IMR-90 (cell line): ENCODE measurements at regions not wholly inside any gene's neighbourhood (a gene's known extent, or its start where the extent isn't known, plus 50 kb on each side); places are given as distances from the start of the nearest gene placed in this dataset.

Experiments used
- ATAC-seq: fragments of 200-7000 bp; cut with Tn5 transposase; 2 replicates; pipeline ENCODE4 v1.9.1; 2020; ENCODE audit warnings: low read depth, mild to moderate bottlenecking, moderate library complexity
- BruUV-seq: library from RNA; stranded (reverse); fragments of 400-500 nt; replicated peaks from 2 replicates; lab custom pipeline; 2021; lab: Mats Ljungman, UMichigan
- CTCF ChIA-PET: fragments of 300-600 bp; formaldehyde crosslinking; extraction: SDS; loops from one replicate; lab custom pipeline; 2021; ENCODE audit warnings: antibody characterized with exemption; lab: Yijun Ruan, JAX
- POLR2A ChIA-PET: fragments of 300-600 bp; sonication (Branson Sonifier 250); formaldehyde crosslinking; loops from one replicate; lab custom pipeline; 2022; ENCODE audit warnings: antibody characterized with exemption; ENCODE audit not compliant: unreplicated experiment; lab: Charles Lee
- DNase-seq: peaks from one replicate; pipeline ENCODE4 v3.0.0; 2013
- H2AFZ ChIP-seq: replicated peaks from 2 replicates; pipeline ENCODE3; 2013; ENCODE audit warnings: low read length, mild to moderate bottlenecking; ENCODE audit not compliant: poor library complexity
- H2AK5ac ChIP-seq: 2 replicates; pipeline ENCODE4 v1.6.1; 2013; ENCODE audit warnings: low read depth, low read length, inconsistent platforms
- H2AK9ac ChIP-seq: replicated peaks from 2 replicates; pipeline ENCODE3; 2013; ENCODE audit warnings: mild to moderate bottlenecking, low read depth, low read length, moderate library complexity; ENCODE audit not compliant: poor library complexity
- H2BK120ac ChIP-seq: 2 replicates; pipeline ENCODE4 v1.6.1; 2013; ENCODE audit warnings: low read depth, low read length, inconsistent platforms
- H2BK15ac ChIP-seq: 3 replicates; pipeline ENCODE4 v1.6.1; 2013; ENCODE audit warnings: low read depth, low read length, inconsistent platforms
- H2BK20ac ChIP-seq: 2 replicates; pipeline ENCODE4 v1.6.1; 2013; ENCODE audit warnings: low read depth, mild to moderate bottlenecking, inconsistent platforms, low read length, moderate library complexity
- H2BK5ac ChIP-seq: 2 replicates; pipeline ENCODE4 v1.6.1; 2013; ENCODE audit warnings: mild to moderate bottlenecking, low read depth, low read length, inconsistent platforms; ENCODE audit not compliant: poor library complexity, severe bottlenecking
- H3K14ac ChIP-seq: replicated peaks from 2 replicates; pipeline ENCODE4 v1.6.1; 2013; ENCODE audit warnings: low read depth, low read length, inconsistent platforms
- H3K18ac ChIP-seq: 2 replicates; pipeline ENCODE4 v1.6.1; 2013; ENCODE audit warnings: low read depth, low read length, control low read depth
- H3K23ac ChIP-seq: 2 replicates; pipeline ENCODE4 v1.6.1; 2013; ENCODE audit warnings: low read depth, low read length, inconsistent platforms
- H3K27ac ChIP-seq: 2 replicates; pipeline ENCODE4 v1.5.1; 2013; ENCODE audit warnings: mild to moderate bottlenecking, control low read depth, low read length; ENCODE audit not compliant: insufficient read depth
- H3K27me3 ChIP-seq: 2 replicates; pipeline ENCODE4 v1.6.1; 2013; ENCODE audit warnings: low read length; ENCODE audit not compliant: control insufficient read depth, insufficient read depth
- H3K36me3 ChIP-seq: 2 replicates; pipeline ENCODE4 v1.6.1; 2013; ENCODE audit warnings: low read length, mixed read lengths; ENCODE audit not compliant: control insufficient read depth, insufficient read depth
- H3K4ac ChIP-seq: 2 replicates; pipeline ENCODE4 v1.6.1; 2013; ENCODE audit warnings: low read depth, low read length, inconsistent platforms
- H3K4me1 ChIP-seq: 2 replicates; pipeline ENCODE4 v1.6.1; 2013; ENCODE audit warnings: low read length, mixed read lengths; ENCODE audit not compliant: control insufficient read depth, insufficient read depth
- H3K4me2 ChIP-seq: 2 replicates; pipeline ENCODE4 v1.6.1; 2013; ENCODE audit warnings: low read depth, mild to moderate bottlenecking, control low read depth, low read length, moderate library complexity
- H3K4me3 ChIP-seq: 2 replicates; pipeline ENCODE4 v1.5.1; 2013; ENCODE audit warnings: low read depth, mild to moderate bottlenecking, control low read depth, low read length, moderate library complexity; ENCODE audit not compliant: insufficient read depth
- H3K56ac ChIP-seq: 2 replicates; pipeline ENCODE4 v1.6.1; 2013; ENCODE audit warnings: low read length, inconsistent platforms; ENCODE audit not compliant: insufficient read depth; ENCODE audit errors: extremely low read depth
- H3K79me1 ChIP-seq, 2 experiments: 2 replicates each; pipeline ENCODE4 v1.6.1; 2013; ENCODE audit warnings: low read length in 2 of 2, inconsistent platforms in 1 of 2, low read depth in 1 of 2
- H3K9ac ChIP-seq: 2 replicates; pipeline ENCODE4 v1.6.1; 2013; ENCODE audit warnings: low read depth, low read length, control low read depth
- H3K9me1 ChIP-seq: 2 replicates; pipeline ENCODE4 v1.6.1; 2013; ENCODE audit warnings: low read length, inconsistent platforms; ENCODE audit not compliant: insufficient read depth
- H3K9me3 ChIP-seq: 2 replicates; pipeline ENCODE4 v1.6.1; 2013; ENCODE audit warnings: low read length; ENCODE audit not compliant: control insufficient read depth, insufficient read depth
- H4K20me1 ChIP-seq: 2 replicates; pipeline ENCODE4 v1.6.1; 2013; ENCODE audit warnings: low read length, inconsistent platforms; ENCODE audit not compliant: insufficient read depth
- H4K5ac ChIP-seq: 2 replicates; pipeline ENCODE4 v1.6.1; 2013; ENCODE audit warnings: mild to moderate bottlenecking, low read depth, low read length, control low read depth
- H4K8ac ChIP-seq, 2 experiments: 2 replicates each; pipeline ENCODE4 v1.6.1; 2013; ENCODE audit warnings: low read depth in 2 of 2, low read length in 2 of 2, control low read depth in 1 of 2, inconsistent platforms in 1 of 2
- H4K91ac ChIP-seq: 2 replicates; pipeline ENCODE4 v1.6.1; 2013; ENCODE audit warnings: low read depth, low read length, inconsistent platforms; ENCODE audit not compliant: insufficient read depth
- BHLHE40 ChIP-seq: fragments of 150-350 bp; IDR thresholded peaks from 2 replicates; pipeline ENCODE4 v1.6.1; 2016; ENCODE audit warnings: mild to moderate bottlenecking, low read depth, low read length
- CEBPB ChIP-seq: IDR thresholded peaks from 2 replicates; pipeline ENCODE4 v1.6.1; 2012; ENCODE audit warnings: low read depth, low read length, improper control_type of control experiment
- CHD1 ChIP-seq: IDR thresholded peaks from 2 replicates; pipeline ENCODE4 v1.6.1; 2012; ENCODE audit warnings: low read depth, low read length, improper control_type of control experiment
- CTCF ChIP-seq: conservative IDR thresholded peaks from 2 replicates; pipeline ENCODE4 v1.5.1; 2012; ENCODE audit warnings: mild to moderate bottlenecking, low read depth, low read length, improper control_type of control experiment
- ELK1 ChIP-seq: fragments of 150-350 bp; IDR thresholded peaks from 2 replicates; pipeline ENCODE4 v1.6.1; 2016; ENCODE audit warnings: low read depth, mild to moderate bottlenecking, low read length, moderate library complexity, borderline replicate concordance
- FOS ChIP-seq: fragments of 150-350 bp; IDR thresholded peaks from 2 replicates; pipeline ENCODE4 v1.6.1; 2016; ENCODE audit warnings: low read depth, low read length
- MAFK ChIP-seq: IDR thresholded peaks from 2 replicates; pipeline ENCODE4 v1.6.1; 2012; ENCODE audit warnings: low read depth, low read length, improper control_type of control experiment
- MAZ ChIP-seq: IDR thresholded peaks from 2 replicates; pipeline ENCODE4 v1.6.1; 2012; ENCODE audit warnings: low read depth, mild to moderate bottlenecking, low read length, improper control_type of control experiment, moderate library complexity, borderline replicate concordance
- MXI1 ChIP-seq: IDR thresholded peaks from 2 replicates; pipeline ENCODE4 v1.6.1; 2012; ENCODE audit warnings: low read depth, mild to moderate bottlenecking, low read length, moderate library complexity, borderline replicate concordance
- NFE2L2 ChIP-seq: fragments of 150-350 bp; IDR thresholded peaks from 2 replicates; pipeline ENCODE4 v1.6.1; 2016; ENCODE audit warnings: low read depth, mild to moderate bottlenecking, low read length
- POLR2A ChIP-seq: IDR thresholded peaks from 2 replicates; pipeline ENCODE4 v1.6.1; 2012; ENCODE audit warnings: mild to moderate bottlenecking, low read depth, low read length
- RAD21 ChIP-seq: IDR thresholded peaks from 2 replicates; pipeline ENCODE4 v1.6.1; 2012; ENCODE audit warnings: low read length, improper control_type of control experiment
- RCOR1 ChIP-seq: IDR thresholded peaks from 2 replicates; pipeline ENCODE4 v1.6.1; 2012; ENCODE audit warnings: mild to moderate bottlenecking, low read length, improper control_type of control experiment; ENCODE audit not compliant: insufficient replicate concordance
- RFX5 ChIP-seq: IDR thresholded peaks from 2 replicates; pipeline ENCODE4 v1.8.0; 2012; ENCODE audit warnings: low read depth, mild to moderate bottlenecking, low read length, moderate library complexity
- SMC3 ChIP-seq: fragments of 150-350 bp; IDR thresholded peaks from 2 replicates; pipeline ENCODE4 v1.6.1; 2016; ENCODE audit warnings: low read depth, mild to moderate bottlenecking, antibody characterized with exemption, low read length, moderate library complexity
- USF2 ChIP-seq: fragments of 150-350 bp; IDR thresholded peaks from 2 replicates; pipeline ENCODE4 v1.6.1; 2017; ENCODE audit warnings: mild to moderate bottlenecking, antibody characterized with exemption, low read length, low read depth
- whole genome bisulfite sequencing, 2 experiments: methylation state at CpG; one replicate each; pipeline versions ENCODE4 v1.1.5 to v1.1.7; 2013; ENCODE audit warnings: missing lambda C conversion rate in 2 of 2; ENCODE audit not compliant: insufficient read length in 1 of 2; ENCODE audit errors: extremely low coverage in 2 of 2; 5-methylcytosine and 5-hydroxymethylcytosine counted together
- dilution Hi-C: fragments of 300-500 bp; cut with HindIII; formaldehyde crosslinking; loops from one replicate; pipeline ENCODE4 v1.14.3; 2018; ENCODE audit warnings: low sequenced_read_pairs; ENCODE audit not compliant: unreplicated experiment
- in situ Hi-C: fragments of 300-500 bp; cut with MboI; formaldehyde crosslinking; loops from 3 replicates; pipeline ENCODE4 v1.14.3; 2019; ENCODE audit warnings: low sequenced_read_pairs, inconsistent platforms, mixed read lengths
- intact Hi-C: fragments of 100-400 bp; cut with micrococcal nuclease; formaldehyde crosslinking; loops from 2 replicates; pipeline ENCODE4 v1.10.0; 2022

- TF ChIP-seq RAD21 = no peak
- TF ChIP-seq NFE2L2 = no peak
- no peak for TF ChIP-seq POLR2A
- TF ChIP-seq FOS = no peak
- no peak for TF ChIP-seq MAZ
- no peak for TF ChIP-seq USF2
- no peak for TF ChIP-seq RFX5
- TF ChIP-seq MXI1 = no peak
- TF ChIP-seq SMC3 = no peak
- TF ChIP-seq RCOR1 = no peak
- TF ChIP-seq CEBPB = no peak
- TF ChIP-seq MAFK = no peak
- no peak for TF ChIP-seq BHLHE40
- no peak for TF ChIP-seq ELK1
- no peak for TF ChIP-seq CTCF
- TF ChIP-seq CHD1 = no peak
- Histone ChIP-seq H3K4me1 (no peaks in the 10 kb centered on the region), H3K4ac (no peak overlapping the region), H3K27me3 (no peaks in the 10 kb centered on the region), H4K8ac (no peak overlapping the region), H2AFZ (no peak overlapping the region), H2BK120ac (no peak overlapping the region), H3K18ac (no peak overlapping the region), H3K79me1 (no peaks in the 10 kb centered on the region), H2BK15ac (no peak overlapping the region), H3K14ac (no peak overlapping the region), H3K56ac (no peak overlapping the region), H4K5ac (no peak overlapping the region), H4K91ac (no peak overlapping the region), H4K20me1 (no peaks in the 10 kb centered on the region), H3K4me3 (no peak overlapping the region), H2AK5ac (no peak overlapping the region), H2AK9ac (no peak overlapping the region), H3K9me1 (no peaks in the 10 kb centered on the region), H2BK20ac (no peak overlapping the region), H3K27ac (no peak overlapping the region), H3K23ac (no peak overlapping the region), H3K9ac (no peak overlapping the region), H2BK5ac (no peak overlapping the region), H3K4me2 (no peak overlapping the region), H3K36me3 (no peaks in the 10 kb centered on the region), H3K9me3 (peaks cover 15% of the 10 kb centered on the region)
- dilution Hi-C loops = no loop called here
- intact Hi-C loops = no loop called here
- ATAC-seq = no peak
- POLR2A ChIA-PET = no interaction called here
- in situ Hi-C loops = no loop called here
- no peak for DNase-seq
- no TSS peak for BruUV-seq
- CTCF ChIA-PET = no interaction called here
- no CpG with 5 or more reads among the region's 3 CpGs for WGBS, 2 experiments
Observed at GRCh38 chr22:26097840-26098239, 71.4 kb upstream of the SEZ6L start.
